ENCODE measurements at regions not wholly inside any gene's neighbourhood (a gene's known extent, or its start where the extent isn't known, plus 50 kb on each side); places are given as distances from the start of the nearest gene placed in this dataset.

DNA sequence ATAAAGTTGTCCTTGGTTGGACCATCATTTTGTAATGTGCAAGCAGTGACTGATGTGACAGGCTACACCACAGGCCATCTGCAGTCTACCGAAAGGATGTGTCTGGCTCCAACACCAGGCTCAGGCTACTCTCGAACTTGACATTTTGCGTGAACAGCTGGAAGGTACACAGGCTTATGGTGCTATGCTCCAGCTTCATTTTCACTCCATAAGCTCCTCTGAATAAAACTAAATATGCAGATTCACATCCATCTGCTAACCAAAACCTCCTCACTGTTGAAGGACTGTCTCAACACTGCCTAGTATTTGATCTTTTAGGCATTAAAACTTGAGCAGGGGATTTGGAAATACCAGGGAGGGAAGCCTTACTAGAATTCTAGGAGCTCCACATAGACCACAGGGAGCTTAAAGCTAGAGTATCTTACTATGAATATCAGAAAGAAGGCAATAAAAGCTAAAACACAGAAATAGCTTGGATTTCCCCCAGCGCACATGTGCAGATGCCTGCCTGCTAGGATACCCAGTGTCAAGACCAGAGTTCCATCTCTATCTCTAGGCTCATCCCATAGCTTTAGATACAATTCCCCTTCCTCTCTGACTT, 383.9 kb upstream of the FAT3 start:
- no peak overlapping the region for H3K4me3 ChIP-seq (ENCODE audit: low read depth, low read length)
- DNase-seq (ENCODE audit: low read depth) = no peak
- TF ChIP-seq, protein P1, sequence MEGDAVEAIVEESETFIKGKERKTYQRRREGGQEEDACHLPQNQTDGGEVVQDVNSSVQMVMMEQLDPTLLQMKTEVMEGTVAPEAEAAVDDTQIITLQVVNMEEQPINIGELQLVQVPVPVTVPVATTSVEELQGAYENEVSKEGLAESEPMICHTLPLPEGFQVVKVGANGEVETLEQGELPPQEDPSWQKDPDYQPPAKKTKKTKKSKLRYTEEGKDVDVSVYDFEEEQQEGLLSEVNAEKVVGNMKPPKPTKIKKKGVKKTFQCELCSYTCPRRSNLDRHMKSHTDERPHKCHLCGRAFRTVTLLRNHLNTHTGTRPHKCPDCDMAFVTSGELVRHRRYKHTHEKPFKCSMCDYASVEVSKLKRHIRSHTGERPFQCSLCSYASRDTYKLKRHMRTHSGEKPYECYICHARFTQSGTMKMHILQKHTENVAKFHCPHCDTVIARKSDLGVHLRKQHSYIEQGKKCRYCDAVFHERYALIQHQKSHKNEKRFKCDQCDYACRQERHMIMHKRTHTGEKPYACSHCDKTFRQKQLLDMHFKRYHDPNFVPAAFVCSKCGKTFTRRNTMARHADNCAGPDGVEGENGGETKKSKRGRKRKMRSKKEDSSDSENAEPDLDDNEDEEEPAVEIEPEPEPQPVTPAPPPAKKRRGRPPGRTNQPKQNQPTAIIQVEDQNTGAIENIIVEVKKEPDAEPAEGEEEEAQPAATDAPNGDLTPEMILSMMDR (IDR thresholded peaks at IDR 0.05; ENCODE audit: insufficient read depth, low read length) = no peak

DNA sequence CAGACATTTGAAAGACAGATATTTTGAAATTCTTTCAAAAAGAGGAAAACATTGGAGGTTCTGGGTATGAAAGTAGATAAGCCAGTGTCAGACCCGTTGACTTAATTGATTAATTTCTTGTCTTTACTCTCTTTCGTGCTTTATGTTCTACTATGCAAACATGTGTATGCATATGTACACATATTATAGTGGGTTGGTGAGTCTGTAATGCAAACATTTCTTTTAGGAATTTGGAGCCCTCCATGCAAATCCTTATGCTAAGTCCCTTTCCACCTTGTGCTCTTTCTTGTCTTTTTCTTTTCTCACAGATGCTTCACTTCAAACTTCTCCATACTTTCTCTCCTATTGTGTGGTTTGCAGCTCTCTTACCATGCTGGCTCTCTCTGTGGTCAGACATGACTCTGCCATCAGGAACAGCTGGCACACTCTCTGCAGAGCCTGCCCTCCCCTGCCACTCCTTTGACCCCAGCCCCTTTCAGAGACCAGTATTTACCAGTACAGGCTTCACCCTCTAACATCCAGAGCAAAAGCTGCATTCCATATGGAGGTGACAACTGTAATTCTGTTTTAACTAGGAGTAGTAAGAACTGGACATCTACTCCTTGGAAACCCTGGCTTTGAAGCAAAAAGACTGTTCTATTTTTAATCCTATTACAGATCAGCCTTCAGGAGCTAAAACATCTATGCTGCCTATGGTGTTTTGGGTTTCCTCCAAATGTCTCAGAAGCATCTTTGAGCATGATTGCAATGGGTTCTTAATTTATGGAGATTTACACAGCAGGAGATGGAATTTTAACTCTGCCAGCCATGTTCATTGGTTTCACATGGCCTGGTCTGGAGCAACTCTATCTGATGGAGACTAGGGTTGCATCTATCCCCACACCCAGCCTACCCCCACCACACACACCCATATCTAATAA, 386.9 kb upstream of the FAT3 start:
- H3K4me3 ChIP-seq (ENCODE audit: low read depth, low read length) = no peak overlapping the region
- no peak for DNase-seq (ENCODE audit: low read depth)
- TF ChIP-seq, protein P1 (IDR thresholded peaks at IDR 0.05; ENCODE audit: insufficient read depth, low read length) = no peak

DNA sequence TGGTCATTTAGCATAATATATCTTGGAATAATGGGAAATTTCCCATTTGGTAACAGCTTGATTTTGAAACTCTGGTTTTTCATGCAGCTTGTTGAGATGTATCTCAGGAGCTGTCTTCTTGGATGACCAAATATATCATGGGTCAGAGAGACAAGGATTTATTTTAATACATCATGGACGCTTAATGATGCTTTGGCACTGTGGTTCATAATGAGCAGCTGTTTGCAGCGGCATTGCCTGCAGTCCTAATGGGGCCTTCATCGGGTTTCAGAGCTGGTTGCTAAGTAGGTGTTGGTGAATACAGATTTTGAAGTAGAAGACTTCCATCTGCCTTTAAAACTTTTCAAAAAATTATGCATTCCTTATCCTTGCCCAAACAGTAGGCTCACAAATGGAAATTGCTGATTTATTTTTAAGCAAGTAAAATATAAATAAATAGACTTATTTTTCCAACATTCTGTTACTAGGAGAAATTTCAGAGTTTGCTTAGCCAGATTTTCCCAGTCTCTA, 389.5 kb upstream of the FAT3 start:
- DNase-seq (ENCODE audit: low read depth) = no peak
- H3K4me3 ChIP-seq (ENCODE audit: low read depth, low read length) = no peak overlapping the region
- TF ChIP-seq, protein P1 (IDR thresholded peaks at IDR 0.05; ENCODE audit: insufficient read depth, low read length) = no peak

DNA sequence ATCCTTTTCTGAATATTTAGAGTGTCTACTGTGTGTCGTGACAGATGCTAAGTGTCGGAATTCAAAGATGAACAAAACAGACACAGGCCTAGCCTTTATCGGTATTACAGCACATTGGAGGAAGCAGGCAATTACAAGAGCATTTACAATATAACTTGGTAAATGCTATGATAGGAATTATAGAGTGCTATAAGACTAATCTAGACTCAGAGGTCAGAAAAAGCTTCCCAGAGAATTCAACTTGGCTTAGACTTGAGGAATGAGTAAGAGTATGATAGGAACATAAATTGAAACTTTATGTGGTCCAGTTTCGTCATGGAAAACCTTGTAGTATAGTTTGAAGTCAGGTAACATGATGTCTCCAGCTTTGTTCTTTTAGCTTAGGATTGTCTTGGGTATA, 395.7 kb upstream of the FAT3 start:
- H3K4me3 ChIP-seq (ENCODE audit: low read depth, low read length) = no peak overlapping the region
- TF ChIP-seq, protein P1 (IDR thresholded peaks at IDR 0.05; ENCODE audit: insufficient read depth, low read length) = no peak
- no peak for DNase-seq (ENCODE audit: low read depth)

DNA sequence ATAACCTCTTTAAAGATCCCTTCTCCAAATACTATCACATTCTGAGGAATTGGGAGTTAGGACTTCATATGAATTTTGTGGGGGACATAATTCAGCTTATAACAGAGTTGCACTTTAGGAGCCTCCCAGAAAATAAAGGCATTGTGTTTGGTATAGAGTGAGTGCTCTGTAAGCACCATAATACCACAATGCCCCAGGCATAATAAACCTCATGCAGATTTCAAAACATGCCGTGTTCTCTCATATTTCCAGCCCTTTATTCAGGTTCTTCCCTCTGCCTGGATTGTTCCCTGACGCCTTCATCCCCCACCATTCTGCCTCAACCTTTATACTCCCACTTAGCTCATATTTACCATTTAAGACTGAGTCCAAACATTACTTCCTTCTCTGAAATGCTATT, 398.8 kb upstream of the FAT3 start:
- H3K4me3 ChIP-seq (ENCODE audit: low read depth, low read length) = no peak overlapping the region
- TF ChIP-seq, protein P1 (IDR thresholded peaks at IDR 0.05; ENCODE audit: insufficient read depth, low read length) = no peak
- no peak for DNase-seq (ENCODE audit: low read depth)

DNA sequence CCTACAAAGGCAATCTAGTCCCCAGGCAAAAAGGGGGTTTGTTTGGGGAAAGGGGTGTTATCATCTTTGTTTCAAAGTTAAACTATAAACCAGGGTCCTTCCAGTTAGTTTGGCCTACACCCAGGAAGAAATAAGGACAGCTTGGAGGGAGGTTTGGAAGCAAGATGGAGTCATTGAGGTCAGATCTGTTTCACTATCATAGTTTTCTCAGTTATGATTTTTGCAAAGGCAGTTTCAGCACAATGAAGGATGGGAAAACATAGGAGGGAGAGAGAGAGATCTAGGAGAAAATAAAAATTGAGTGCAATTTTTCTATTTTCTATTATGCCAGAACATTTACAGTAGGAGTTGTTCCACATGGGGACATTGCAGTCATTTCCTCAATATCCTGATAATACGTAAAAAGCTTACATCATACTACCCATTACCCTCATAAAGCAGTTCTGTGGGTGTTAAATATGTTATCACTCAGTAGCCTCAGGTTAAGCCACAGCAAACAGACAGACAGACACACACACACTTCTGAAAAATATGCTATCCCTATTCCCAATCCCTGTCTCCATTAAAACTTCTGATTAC, 401.3 kb upstream of the FAT3 start:
- DNase-seq (ENCODE audit: low read depth) = no peak
- TF ChIP-seq, protein P1 (IDR thresholded peaks at IDR 0.05; ENCODE audit: insufficient read depth, low read length) = no peak
- no peak overlapping the region for H3K4me3 ChIP-seq (ENCODE audit: low read depth, low read length)
